Kidney (tissue), 13 donors: ENCODE measurements at regions not wholly inside any gene's neighbourhood (a gene's known extent, or its start where the extent isn't known, plus 50 kb on each side); places are given as distances from the start of the nearest gene placed in this dataset.

Experiments
- DNase-seq, 5 donors: peaks; one replicate each; pipeline ENCODE4 v3.0.0-alpha.2; 2013 to 2020
- FAIRE-seq: peaks from 2 replicates; lab custom pipeline; 2012; peaks lifted over from hg19 to GRCh38; lab: Jason Lieb, UNC
- H3K27ac ChIP-seq, 2 donors: one replicate each; pipeline ENCODE4 v1.7.0; 2013; ENCODE audit warnings: low read depth in 2 of 2, low read length in 2 of 2, inconsistent platforms in 1 of 2
- H3K27me3 ChIP-seq: one replicate; pipeline ENCODE4 v1.7.1; 2013; ENCODE audit warnings: low read length, inconsistent platforms; ENCODE audit not compliant: control insufficient read depth, insufficient read depth
- H3K36me3 ChIP-seq, 3 donors: one replicate each; pipeline versions ENCODE4 v1.7.0 to v1.7.1; 2013; ENCODE audit warnings: low read length in 3 of 3, control low read depth in 1 of 3, inconsistent platforms in 1 of 3; ENCODE audit not compliant: insufficient read depth in 3 of 3, control insufficient read depth in 2 of 3
- H3K4me1 ChIP-seq, 3 donors: one replicate each; pipeline versions ENCODE4 v1.7.0 to v1.7.1; 2013; ENCODE audit warnings: low read length in 3 of 3, inconsistent platforms in 1 of 3, low read depth in 1 of 3; ENCODE audit not compliant: control insufficient read depth in 2 of 3, insufficient read depth in 2 of 3
- H3K4me3 ChIP-seq, 3 donors: one replicate each; pipeline versions ENCODE4 v1.7.0 to v1.8.1; 2013; ENCODE audit warnings: low read length in 3 of 3, control low read depth in 1 of 3, inconsistent platforms in 1 of 3
- H3K9ac ChIP-seq, 3 donors: one replicate each; pipeline versions ENCODE4 v1.7.0 to v1.7.1; 2013; ENCODE audit warnings: low read length in 3 of 3, control low read depth in 1 of 3, inconsistent platforms in 1 of 3
- H3K9me3 ChIP-seq, 3 donors: one replicate each; pipeline versions ENCODE4 v1.7.0 to v1.7.1; 2013; ENCODE audit warnings: low read length in 3 of 3, control low read depth in 1 of 3, inconsistent platforms in 1 of 3; ENCODE audit not compliant: control insufficient read depth in 2 of 3, insufficient read depth in 1 of 3
- intact Hi-C: fragments of 100-400 bp; cut with DNase I; formaldehyde crosslinking; loops from one replicate; pipeline ENCODE4 v1.11.1; 2022
- TF ChIP-seq, protein P1 (sequence below): IDR thresholded peaks from 3 replicates; pipeline ENCODE4 v1.5.1; 2012; ENCODE audit warnings: mild to moderate bottlenecking, moderate library complexity, borderline replicate concordance; ENCODE audit not compliant: insufficient read depth; ENCODE audit errors: extremely low read depth
- donor health status: control.
- donor health status: control.
- donor health status: control.
- donor health status: control.
- donor health status: control.
- donor health status: DM: yes; HTN: yes; CAD: no.
- donor health status: Normal renal cell carcinoma (clear cell type).

DNA sequence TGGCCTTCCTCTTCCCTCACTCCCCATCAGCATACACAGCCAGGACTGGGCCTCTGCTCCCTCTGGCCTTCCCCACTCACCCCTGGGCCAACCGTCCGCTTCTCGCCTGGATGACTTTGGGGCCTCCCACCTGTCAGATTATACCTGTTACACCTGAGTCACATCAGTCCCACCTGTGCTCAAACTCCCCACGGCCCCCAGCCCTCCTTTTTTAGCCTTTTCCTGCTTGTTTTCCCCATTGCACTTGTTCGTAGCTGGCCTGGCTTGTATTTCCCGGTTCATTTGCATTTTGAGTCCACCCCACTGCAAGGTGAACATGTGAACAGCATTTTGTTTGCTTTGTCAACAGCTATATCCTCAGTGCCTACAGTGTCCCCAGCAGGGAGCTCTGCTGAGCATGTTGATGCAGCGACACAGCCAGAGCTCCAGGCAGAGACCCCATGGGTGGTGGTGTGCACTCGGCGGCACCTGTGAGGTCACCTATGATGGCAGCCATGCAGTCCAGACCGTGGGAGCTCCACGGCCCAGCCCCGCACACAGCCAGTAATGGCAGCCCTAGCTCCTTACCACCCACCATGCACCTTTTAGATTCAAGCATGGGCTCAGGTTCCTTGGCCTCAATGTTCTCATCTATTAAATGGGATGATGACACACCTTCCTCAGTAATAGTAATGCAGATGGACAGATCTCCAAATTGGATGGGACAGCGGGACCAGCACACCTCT, 276.4 kb upstream of the HS6ST1 start:
- TF ChIP-seq, protein P1, sequence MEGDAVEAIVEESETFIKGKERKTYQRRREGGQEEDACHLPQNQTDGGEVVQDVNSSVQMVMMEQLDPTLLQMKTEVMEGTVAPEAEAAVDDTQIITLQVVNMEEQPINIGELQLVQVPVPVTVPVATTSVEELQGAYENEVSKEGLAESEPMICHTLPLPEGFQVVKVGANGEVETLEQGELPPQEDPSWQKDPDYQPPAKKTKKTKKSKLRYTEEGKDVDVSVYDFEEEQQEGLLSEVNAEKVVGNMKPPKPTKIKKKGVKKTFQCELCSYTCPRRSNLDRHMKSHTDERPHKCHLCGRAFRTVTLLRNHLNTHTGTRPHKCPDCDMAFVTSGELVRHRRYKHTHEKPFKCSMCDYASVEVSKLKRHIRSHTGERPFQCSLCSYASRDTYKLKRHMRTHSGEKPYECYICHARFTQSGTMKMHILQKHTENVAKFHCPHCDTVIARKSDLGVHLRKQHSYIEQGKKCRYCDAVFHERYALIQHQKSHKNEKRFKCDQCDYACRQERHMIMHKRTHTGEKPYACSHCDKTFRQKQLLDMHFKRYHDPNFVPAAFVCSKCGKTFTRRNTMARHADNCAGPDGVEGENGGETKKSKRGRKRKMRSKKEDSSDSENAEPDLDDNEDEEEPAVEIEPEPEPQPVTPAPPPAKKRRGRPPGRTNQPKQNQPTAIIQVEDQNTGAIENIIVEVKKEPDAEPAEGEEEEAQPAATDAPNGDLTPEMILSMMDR: no peak
- H3K9ac ChIP-seq: peak overlapping the region in 1 of 3 donors; percentile 36
- FAIRE-seq (no peak), DNase-seq (peak in 2 of 5 donors; percentile 43 to 61)
- H3K27me3 ChIP-seq: no peaks in the 10 kb centered on the region
- peaks cover 0 to 3% (median 0%) of the 10 kb centered on the region in 3 donors for H3K9me3 ChIP-seq
- intact Hi-C loops: no loop called here
- peak overlapping the region; percentile 68 to 79 for H3K27ac ChIP-seq
- peaks cover 2 to 28% (median 19%) of the 10 kb centered on the region in 3 donors for H3K4me1 ChIP-seq
- peak overlapping the region in 2 of 3 donors; percentile 2 to 17 for H3K4me3 ChIP-seq
- H3K36me3 ChIP-seq: no peaks in the 10 kb centered on the region

DNA sequence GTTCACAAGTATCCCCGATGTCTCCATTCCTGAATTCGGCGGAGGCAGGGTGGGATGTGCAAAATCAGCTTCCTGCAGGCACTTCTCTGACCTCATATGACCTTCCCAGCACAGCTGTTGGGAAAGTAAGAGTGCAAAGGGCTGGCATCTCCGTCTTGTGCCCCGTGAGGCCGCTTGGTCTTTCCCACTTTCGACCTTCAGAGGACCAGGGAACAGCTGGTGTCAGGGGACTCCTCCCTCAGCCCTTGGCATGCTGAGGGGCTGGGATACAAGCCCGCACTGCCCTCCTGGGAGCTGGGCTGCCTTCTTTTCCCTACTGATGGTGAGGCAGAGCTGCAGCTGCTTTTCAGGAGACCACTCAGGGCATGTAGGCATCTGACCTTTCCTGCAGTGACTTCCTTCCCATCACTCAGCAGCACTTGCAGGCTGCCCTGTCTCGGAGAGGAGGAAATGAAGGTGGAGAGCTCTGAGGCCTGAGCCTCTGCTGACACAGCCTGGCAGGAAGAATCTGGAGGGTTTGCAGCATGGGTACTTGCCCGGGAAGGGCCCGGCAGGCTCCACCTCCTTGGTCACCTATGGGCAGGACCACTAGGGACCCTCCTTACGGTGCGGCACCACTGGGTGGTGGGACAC, 277.2 kb upstream of the HS6ST1 start:
- FAIRE-seq (no peak), DNase-seq (no peak)
- TF ChIP-seq, protein P1: no peak
- peaks cover 0 to 3% (median 0%) of the 10 kb centered on the region in 3 donors for H3K9me3 ChIP-seq
- no peak overlapping the region for H3K4me3 ChIP-seq
- peaks cover 4 to 28% (median 19%) of the 10 kb centered on the region in 3 donors for H3K4me1 ChIP-seq
- intact Hi-C loops: no loop called here
- no peaks in the 10 kb centered on the region for H3K36me3 ChIP-seq
- H3K27ac ChIP-seq: peak overlapping the region in 1 of 2 donors; percentile 79
- H3K9ac ChIP-seq: no peak overlapping the region
- no peaks in the 10 kb centered on the region for H3K27me3 ChIP-seq

GRCh38 chr2:128596396-128597120, 277.9 kb upstream of the HS6ST1 start:
- FAIRE-seq (no peak), DNase-seq (no peak)
- no peak overlapping the region for H3K9ac ChIP-seq
- H3K36me3 ChIP-seq: no peaks in the 10 kb centered on the region
- no peaks in the 10 kb centered on the region for H3K27me3 ChIP-seq
- TF ChIP-seq, protein P1: no peak
- peaks cover 4 to 28% (median 19%) of the 10 kb centered on the region in 3 donors for H3K4me1 ChIP-seq
- intact Hi-C loops: no loop called here
- H3K27ac ChIP-seq: no peak overlapping the region
- H3K9me3 ChIP-seq: peaks cover 0 to 3% (median 0%) of the 10 kb centered on the region in 3 donors
- H3K4me3 ChIP-seq: no peak overlapping the region
